NCI-H146 treated with DMSO at 0.1 percent for 48 hours (cell line): ENCODE measurements at regions not wholly inside any gene's neighbourhood (a gene's known extent, or its start where the extent isn't known, plus 50 kb on each side); places are given as distances from the start of the nearest gene placed in this dataset.
"Not testable (repeated sequence)": the region's sequence is repeated elsewhere in the genome, so short reads cannot be mapped to it uniquely, and the experiment has no call there.

Source experiments
- DNase-seq: peaks from one replicate; lab custom pipeline; 2025; ENCODE audit not compliant: unreplicated experiment; lab: John Stamatoyannopoulos, UW

- DNase-seq, result not testable (repeated sequence)
Observed at GRCh38 chr1:120465900-120466299, 51.1 kb downstream of the NBPF8 start.

DNA sequence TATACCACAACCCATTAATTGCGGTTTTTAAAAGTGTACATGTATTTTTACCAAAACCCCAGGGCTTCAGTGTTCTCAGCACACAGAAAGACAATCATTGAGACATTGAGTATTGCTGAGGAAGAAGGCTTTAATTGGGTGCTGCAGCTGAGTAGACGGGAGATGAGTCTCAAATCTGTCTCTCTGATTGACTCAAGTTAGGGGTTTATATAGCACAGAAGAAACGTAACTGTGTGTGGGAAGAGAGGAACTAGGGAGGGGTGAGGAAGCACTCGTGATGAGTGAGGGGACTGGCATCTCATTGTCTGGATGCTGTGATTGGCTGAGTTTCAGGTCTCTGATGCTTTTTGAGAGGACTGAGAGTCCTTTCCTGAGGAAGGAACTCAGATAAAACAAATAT lies 62.8 kb downstream of the NBPF8 start:
- not testable (repeated sequence) for DNase-seq

- not testable (repeated sequence) for DNase-seq
Observed at GRCh38 chr1:120478400-120478799, 63.6 kb downstream of the NBPF8 start.

- not testable (repeated sequence) for DNase-seq
Observed at GRCh38 chr1:120487542-120487941, 72.7 kb downstream of the NBPF8 start.

- not testable (repeated sequence) for DNase-seq
Observed at GRCh38 chr1:120489217-120489616, 74.4 kb downstream of the NBPF8 start.

DNA sequence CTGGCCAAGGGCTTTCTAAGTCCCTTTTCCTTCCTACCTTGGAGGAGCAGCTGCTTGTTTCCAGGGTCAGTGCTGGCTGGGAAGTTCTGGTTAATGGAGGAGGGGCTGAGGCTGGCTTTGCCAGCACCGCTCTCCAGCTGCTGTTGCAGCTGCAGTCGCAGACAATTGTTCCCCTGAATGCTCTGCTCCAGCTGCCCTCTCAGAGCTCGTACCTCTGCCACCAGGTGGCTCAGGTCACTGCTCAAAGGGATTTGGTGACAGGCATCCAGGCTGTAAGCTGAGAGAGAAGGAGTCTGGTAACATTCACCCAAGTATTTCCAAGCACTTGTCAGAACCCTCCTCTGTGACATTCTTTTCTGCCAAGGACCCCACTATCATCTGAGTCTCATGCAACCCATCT lies 82.3 kb downstream of the NBPF8 start:
- not testable (repeated sequence) for DNase-seq

- DNase-seq, result not testable (repeated sequence)
Observed at GRCh38 chr1:120503284-120503683, 88.4 kb downstream of the NBPF8 start.

- DNase-seq, result not testable (repeated sequence)
Observed at GRCh38 chr1:120506352-120506751, 91.5 kb downstream of the NBPF8 start.

- not testable (repeated sequence) for DNase-seq
Observed at GRCh38 chr1:120508351-120508750, 93.5 kb downstream of the NBPF8 start.

DNA sequence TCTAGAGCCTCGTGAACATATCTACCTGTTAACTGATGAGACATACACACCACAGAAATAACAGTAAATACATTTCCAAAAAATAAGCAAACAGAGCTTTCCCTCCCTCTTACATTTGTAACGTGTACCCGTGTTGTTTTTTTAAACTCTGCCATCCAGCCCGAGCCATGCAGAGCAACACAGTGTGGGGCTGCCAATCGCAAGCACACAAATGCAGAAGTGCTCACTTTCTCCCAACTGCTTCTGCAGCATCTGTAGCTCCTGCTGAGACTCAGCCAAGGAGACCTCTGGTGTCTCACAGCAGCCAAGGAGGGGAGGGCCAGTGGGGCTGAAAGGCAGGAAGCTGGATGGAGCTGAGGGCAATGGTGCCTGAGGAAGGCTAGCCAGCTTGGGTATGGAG lies 94.4 kb downstream of the NBPF8 start:
- not testable (repeated sequence) for DNase-seq

GRCh38 chr1:120513099-120513498 lies 98.3 kb downstream of the NBPF8 start:
- not testable (repeated sequence) for DNase-seq

DNA sequence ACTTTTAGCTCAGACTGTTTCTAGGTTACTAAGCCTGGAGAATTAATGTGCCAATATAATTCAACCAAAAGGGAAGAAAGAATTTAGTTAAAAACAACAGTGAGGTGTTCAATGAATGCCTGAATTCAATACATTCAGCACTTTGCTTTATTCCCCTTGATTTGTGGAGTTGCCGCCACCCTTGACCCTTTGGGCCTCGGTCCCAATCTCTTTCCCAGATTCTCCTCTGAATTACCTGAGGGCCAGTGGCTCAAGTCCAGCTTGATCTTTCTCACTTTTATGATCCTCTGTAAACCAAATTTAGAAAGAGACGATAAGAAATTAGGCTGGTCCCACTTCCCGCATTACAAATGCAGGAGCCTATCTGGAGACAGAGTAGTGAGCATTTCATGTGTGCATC lies 98.7 kb downstream of the NBPF8 start:
- DNase-seq, result not testable (repeated sequence)

DNA sequence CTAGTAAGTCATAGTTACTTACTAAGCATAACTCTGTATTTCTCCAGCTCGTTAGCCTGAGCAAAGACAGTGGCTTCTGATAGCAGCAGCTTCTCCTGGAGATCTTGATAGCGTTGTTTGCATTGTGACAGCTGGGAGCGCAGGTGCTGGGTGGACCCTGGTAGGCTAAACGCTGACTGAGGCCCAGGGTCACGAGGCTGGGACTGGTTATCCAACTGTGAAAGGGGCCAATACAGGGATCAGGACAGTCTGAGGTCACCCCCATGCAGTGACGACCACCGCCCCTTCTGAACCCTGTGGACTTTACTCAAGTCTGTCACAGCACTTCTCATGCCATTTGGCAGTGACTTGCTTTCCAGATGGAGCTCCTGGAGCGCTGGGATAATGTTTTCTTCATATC lies 104.4 kb downstream of the NBPF8 start:
- DNase-seq, result not testable (repeated sequence)

GRCh38 chr1:120524416-120524815 lies 109.6 kb downstream of the NBPF8 start:
- DNase-seq, result not testable (repeated sequence)

DNA sequence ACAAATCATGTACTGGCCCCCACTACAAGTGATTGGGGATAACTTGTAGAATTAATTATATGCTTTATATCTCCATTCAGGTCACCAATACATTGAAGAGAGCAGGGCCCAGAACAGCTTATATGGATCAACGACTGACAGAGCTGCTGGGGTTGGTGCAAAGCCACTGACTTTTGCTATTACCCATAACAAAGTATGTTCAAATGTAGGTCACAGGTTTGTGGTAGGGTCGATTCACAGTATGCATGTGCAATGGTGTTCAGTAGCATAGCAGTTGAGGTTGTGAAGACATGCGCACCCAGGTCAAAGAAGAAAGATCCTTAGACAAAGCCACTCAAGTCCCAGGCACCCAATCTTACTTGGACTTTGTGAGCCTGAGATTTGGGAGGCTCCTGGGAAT lies 110.6 kb downstream of the NBPF8 start:
- DNase-seq, result not testable (repeated sequence)

GRCh38 chr1:120529475-120530089 lies 114.7 kb downstream of the NBPF8 start:
- DNase-seq, result not testable (repeated sequence)

DNA sequence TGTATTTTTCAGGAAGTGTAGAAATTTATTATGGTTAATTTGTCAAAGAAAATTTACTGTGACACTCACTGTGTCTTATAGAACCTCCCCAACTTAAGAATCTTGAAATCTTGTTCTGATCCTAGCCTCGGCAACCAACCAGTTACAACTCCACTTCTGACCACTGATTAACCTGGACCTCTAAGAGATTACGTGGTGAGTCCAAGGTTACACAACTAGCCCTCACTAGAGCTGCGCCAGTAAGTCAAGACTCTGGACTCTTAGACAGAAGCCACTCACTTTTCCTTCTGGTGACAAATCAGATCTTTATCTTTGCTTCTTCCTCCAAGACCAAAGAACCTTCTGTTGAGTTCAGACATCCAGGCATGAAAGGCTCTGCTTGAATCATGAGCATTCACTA lies 116.6 kb downstream of the NBPF8 start:
- DNase-seq, result not testable (repeated sequence)

- not testable (repeated sequence) for DNase-seq
Observed at GRCh38 chr1:120534361-120535047, 119.7 kb downstream of the NBPF8 start.

GRCh38 chr1:120535052-120535451 lies 120.2 kb downstream of the NBPF8 start:
- not testable (repeated sequence) for DNase-seq

- not testable (repeated sequence) for DNase-seq
Observed at GRCh38 chr1:120541394-120541793, 126.6 kb downstream of the NBPF8 start.

DNA sequence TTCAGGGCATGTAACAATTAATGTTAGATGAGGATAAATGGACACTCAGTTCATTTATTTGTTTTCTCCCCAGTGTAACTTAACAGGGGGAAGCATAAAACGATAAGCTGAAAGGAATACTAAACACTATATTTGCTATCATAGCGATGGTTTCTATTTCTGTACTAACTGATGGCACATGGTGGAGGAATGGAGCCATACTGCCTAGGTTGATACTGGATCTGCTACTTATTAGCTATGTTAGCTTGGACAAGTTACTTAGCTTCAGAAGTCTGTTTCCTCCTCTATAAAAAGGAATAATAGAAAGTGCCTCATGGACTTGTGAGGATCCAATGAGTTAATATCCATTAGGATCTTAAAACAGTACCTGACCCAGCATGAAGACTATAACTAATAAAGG lies 127.5 kb downstream of the NBPF8 start:
- DNase-seq, result not testable (repeated sequence)

GRCh38 chr1:120542940-120543339 lies 128.1 kb downstream of the NBPF8 start:
- DNase-seq, result not testable (repeated sequence)
